TTC549 (cell line): ENCODE measurements at regions not wholly inside any gene's neighbourhood (a gene's known extent, or its start where the extent isn't known, plus 50 kb on each side); places are given as distances from the start of the nearest gene placed in this dataset.
"Not testable (repeated sequence)": the region's sequence is repeated elsewhere in the genome, so short reads cannot be mapped to it uniquely, and the experiment has no call there.

ENCODE experiments used
- FAIRE-seq: peaks from 2 replicates; lab custom pipeline; 2012; peaks lifted over from hg19 to GRCh38; lab: Jason Lieb, UNC

DNA sequence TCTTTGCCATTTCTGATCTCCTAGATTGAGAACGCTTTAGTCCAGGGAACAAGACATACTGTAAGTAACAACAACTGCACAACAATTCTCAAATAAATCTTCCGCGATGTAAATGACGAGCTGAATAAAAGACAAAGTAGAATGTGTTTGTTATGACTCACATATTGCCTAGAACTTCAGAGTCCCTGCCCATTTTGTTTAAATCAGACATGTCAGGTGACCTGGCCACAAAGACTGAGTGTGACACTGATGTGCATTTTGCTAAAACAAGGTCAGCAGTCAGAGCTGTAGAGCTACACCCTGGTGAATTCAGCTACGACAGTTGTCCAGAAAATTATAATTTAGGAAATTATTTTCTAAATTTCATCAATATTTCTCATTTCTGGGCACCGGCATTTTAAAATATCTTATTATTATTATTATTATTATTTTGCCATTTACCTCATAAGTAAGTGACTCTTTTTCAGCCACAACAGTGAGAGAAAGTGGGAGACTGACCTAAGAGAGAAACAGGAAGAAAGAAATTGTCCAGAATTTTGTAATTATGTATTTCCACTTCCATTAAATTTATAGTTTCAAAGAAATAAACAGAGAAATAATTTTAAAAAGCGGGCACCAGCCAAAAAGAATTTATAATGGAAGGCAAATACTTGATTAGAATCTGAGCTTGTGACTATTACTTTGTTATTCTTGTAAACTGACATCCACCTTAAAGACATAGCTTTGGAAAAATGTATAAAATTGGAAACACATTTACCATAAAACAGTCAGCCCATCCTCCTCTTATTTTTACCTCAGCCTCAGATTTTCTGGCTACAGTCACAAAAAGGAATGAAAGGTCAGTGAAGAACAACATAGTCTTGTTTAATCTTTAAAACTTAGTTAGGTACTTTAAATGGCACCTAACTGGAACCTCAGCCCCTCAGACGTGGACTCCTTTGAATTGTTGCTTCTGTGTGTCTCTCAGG, 157.0 kb upstream of the CITED2 start:
- FAIRE-seq: no peak

DNA sequence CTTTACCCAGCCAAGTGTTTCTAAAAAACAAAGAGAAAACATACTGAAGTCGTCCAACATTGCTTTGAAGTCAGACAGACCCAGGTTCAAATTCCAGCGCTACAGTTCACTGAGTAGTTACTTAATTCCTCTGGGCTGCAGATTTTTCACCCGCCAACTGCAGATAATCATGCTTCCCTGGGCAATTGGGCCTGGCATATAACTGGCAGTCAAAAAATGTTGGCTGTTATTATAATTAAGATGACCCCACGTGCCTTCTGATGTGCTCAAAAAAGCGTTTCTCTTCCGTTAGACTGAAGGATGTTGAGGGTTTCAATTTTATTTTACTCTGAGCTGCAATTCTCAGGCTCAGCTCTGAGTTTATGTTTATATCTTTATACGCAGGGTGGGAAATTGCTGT, 156.1 kb upstream of the CITED2 start:
- FAIRE-seq: no peak

DNA sequence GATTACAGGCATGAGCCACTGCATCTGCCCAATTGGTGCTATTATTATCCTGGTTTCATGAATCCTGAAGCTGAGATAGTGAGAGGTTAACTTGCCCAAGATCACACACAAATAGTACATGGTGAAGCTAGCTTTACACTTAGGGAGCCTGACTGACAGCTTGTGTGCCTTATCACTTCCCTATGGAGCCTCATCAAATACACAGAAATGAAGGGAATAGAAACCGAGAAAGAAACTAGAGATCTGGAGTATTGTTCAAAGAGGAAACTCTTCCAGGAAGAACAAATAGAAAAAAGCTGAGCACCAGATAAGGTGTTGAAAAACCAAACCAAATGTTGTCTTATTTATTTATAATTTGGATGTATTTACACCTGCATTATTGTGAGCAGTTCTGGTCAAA, 155.0 kb upstream of the CITED2 start:
- FAIRE-seq: no peak

DNA sequence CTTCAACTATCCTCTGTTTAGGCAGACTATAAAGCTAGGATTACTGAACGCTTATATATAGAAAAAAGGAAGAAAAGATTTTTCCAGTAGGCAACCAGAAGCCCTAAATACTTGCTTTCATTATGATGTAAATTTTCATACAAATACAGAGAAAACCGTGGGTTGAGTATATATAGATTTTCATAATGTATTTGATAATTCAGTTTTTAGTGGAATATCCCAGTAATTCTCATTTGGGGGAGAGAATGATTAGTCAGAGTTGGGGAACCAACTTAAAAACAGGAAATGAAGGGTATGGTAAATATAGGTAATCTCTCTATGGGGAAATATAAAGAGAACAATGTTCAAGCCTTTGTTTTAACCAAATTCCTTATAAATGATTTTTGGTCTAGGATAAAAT, 154.0 kb upstream of the CITED2 start:
- FAIRE-seq: no peak

DNA sequence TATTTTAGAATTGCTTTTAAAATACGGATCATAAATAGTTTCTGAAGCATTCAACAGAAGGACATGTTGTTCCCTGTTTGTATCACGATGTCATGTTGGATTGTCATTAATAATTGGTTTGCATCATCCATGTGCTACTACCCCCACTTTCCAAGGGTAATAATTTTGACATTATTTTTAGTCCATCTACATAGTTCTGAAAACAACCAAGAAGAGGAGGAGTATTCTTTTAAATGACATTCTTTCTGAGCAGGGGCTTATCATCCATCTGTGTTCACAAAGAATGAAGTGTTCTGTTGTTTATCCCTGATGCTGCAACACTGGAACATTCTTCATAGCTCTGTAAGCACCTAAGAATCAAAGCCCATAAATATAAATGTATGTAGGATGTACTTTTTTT, 151.0 kb upstream of the CITED2 start:
- FAIRE-seq: no peak

DNA sequence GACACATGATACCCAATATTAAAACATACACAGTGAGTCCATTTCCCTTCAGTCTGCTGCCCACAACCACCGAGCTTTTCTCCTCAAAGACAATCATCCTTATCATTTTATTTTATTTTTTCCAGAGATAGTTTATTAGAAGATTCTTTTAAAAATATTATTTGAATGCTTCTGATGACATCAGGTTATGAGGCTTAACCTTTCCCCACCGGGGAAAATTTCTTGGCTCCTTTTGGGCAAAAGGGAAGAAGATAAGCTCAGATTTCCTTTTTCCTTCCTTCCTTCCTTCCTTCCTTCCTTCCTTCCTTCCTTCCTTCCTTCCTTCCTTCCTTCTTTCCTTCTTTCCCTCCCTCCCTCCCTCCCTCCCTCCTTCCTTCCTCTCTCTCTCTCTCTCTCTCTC, 149.5 kb upstream of the CITED2 start:
- no peak for FAIRE-seq

DNA sequence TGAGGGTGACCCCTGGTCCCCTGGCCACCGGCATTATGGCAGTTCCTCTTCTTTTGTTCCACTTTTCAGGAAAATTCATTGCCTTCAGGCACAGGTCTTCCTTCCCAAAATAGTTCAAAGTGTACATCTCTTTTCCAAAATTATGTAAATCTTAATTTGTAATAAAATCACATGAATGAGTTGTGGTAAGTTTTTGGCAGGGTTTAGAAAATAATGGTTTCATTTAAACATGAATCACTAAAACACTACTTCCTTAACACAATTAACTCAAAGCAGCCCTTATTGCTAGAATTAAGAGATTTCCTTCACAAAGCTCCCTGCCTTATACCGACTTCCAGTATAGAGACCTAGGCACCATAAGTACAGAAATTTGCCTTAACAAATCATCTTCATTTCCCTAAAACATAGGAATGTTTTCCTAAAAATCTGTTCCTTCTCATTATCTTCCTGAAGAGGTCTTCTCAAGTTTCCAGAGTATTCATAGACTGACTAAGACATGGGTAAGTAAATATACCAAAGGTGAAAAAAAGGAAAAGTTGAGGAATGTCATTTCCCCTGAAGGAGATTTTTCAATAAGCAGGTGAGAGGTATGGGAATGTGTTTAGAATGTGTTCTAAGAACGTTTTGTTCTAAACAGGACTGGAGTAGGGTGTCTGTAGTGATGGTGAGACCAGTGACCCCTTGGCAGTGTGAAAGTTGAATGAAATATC, 148.2 kb upstream of the CITED2 start:
- no peak for FAIRE-seq

DNA sequence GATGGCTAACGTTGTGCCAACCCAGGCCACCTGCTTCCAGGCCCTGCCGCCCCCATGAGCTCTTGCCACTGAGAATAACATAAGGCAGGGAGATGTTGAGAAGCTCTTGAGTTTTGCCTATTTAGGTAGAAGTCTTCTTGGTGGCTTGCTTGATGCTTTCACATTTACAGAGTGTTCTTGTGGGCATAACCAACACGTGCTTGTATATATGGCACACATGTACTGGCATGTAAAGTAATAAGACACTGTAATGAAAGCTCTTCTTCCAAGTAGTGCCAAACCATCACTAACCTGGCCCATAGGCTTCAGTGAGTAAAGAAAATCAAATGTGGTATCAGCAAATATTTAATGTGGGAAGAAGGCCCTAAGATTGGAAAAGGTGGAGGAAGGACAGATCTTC, 146.9 kb upstream of the CITED2 start:
- no peak for FAIRE-seq

DNA sequence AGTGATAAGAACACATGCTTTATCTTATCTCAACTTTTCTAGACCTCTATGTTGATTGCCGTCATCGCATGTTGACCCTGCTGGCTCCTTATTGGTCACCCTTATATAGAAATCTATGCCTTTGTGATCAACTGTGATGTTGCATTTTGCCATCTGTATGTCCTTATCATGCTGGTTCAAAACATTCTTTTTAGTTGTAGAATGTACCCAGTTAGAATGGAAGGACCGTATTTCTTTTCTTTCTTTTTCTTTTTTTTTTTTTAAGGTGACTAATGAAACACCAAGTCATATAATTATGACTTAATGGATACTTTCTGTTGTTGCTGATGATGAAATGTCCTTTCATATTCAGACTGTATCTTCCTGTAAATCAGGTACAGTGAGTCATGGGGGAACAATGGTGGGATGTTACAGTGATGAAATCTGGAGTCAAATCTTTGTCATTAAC, 145.9 kb upstream of the CITED2 start:
- FAIRE-seq: no peak

DNA sequence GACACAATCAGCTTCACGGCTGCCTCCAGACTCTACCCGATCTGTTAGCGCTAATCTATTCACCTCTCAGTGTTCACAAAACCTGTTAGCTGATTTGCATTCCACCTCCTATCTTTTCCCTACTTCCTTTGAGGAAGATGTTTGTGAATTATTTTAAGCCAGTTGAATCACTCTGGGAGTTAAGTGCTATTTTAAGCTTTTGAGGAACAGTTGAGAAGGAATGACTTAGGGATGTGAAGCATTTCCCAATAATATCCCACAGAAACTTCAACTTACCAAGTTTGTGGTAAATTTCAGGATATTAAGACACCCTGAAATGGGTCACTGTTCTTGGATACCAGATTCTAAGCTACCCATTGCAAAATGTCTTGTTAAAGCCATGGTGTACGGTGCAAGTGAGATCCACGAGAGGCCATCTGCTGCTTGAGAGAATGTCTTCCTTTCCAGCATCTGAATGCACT, 145.2 kb upstream of the CITED2 start:
- FAIRE-seq: no peak

DNA sequence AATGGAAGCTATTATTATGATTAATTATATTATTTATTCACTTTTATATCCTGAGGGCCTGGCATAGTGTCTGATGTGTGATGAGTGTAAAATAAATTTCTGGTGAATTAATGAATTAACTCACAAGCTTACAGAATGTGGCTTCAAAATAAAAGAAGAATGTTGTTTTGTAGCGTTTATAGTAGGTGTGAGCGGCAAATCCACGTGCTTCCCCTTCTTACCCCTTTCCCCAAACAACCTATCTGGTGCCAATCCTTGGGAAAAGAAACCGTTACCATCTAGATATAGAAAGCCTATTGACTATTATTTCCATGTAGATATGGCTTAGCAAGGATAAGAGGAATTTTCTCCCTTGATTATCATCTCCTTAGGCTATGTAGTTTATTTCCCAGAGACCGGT, 144.6 kb upstream of the CITED2 start:
- FAIRE-seq: no peak

DNA sequence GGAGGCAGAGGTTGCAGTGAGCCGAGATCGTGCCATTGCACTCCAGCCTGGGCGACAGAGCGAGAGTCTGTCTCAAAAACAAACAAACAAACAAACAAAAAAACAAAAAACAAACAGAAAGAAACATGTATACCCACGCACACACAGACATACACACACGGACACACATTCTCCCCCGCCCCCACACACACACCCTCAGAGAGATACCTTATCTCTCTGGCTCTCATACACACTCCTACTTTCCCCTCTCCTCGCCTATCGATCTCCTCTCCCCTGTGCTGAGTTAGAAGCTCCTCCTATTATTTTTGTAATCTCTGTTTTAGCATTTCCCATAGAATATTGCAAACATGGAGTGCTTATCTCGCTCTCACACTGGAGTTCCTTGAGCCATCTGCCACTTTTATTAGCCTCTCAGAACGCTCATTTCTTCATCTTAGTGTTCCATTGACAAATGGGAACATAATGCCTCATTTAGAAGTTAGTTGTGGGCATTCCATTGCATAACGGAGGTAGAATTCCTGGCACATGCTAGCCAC, 144.2 kb upstream of the CITED2 start:
- FAIRE-seq: no peak

DNA sequence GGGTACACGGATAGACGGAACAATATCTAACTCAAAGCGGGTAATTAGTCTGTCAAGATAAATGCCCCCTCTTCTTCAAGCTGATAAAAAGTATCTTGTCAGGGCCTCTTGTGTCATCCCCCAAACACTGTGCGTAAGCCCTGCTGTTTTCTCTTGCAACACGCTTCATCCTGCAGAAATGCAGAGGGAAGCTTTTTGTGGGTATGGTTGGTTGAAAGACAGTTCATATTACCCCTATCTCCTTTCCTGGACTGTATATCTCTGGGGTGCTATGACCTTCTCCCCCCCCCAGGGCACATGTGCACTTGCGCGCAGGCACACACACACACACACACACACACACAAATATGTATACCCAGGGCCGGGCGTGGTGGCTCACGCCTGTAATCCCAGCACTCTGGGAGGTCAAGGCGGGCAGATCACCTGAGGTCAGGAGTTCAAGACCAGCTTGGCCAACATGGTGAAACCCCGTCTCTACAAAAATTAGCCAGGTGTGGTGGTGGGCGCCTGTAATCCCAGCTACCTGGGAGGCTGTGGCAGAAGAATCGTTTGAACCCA, 143.6 kb upstream of the CITED2 start:
- not testable (repeated sequence) for FAIRE-seq

DNA sequence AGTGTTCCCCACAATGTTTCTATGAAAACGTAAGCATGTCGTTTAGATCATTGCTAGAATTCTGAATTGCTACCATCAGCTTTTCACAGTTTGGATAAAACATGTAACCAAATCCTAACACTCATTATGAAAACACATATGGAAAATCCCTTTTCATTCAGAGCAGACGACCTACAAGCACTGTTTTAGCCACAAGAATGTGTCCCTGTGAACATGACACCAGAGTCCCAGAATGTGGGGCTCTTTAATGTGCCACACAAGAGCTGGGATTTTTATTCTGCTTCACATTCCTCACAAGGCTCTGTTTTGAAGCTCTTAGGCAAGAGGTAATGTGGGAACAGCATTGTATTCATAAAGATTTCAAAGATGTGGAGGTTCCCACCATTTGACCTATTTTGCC, 141.1 kb upstream of the CITED2 start:
- FAIRE-seq: no peak

DNA sequence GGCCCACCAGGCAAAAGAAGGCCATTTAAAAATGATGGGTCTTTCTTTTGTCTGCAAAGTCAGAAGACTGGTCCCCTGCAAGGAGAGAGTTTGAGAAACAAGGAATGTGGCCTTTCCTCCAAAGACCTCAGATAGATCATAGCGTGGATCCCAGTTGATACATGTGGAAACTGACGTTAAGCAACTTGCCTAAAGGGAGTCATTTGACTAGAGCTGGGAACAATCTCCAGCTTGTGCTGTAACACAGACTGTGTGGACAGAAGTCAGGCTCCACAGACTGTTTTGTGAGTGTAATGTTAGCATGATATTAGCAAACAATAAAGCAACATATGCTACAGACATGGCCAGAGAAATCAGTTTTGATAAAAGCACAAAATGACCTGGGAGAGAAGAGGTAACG, 140.4 kb upstream of the CITED2 start:
- FAIRE-seq: no peak

DNA sequence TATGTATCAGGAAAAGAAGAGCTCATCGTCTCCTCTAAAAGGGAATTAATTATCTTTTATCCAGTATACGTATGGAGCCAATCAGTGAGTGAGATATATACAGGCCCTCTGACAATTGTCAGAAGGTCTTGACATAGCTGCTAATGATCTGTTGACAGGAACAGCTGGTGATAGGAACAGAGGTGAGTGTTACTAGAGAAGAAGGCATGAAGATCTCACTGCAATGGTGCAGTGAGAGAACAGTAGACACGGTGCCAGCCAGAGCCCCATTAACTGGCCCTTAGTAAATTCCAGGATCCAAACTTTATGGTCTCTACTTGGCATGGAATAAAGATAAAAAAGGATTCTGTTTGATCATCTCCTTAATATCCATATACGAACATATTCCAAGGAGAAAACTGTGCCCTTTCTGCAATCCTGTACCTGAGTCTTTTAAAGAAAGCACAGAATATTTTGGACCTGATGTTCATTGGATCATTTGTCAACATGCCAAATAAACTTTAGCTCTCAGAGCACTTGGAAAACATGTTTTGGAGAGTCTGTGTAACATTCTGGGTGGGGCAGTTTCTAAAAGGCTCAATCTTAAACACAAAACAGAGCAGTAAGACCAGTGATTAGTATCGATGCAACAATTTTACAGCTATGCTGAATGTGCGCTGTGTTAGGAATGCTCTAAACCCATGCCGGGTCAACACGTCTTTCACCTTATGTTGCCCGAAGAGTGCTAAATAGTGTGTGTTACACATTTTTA, 135.8 kb upstream of the CITED2 start:
- no peak for FAIRE-seq

DNA sequence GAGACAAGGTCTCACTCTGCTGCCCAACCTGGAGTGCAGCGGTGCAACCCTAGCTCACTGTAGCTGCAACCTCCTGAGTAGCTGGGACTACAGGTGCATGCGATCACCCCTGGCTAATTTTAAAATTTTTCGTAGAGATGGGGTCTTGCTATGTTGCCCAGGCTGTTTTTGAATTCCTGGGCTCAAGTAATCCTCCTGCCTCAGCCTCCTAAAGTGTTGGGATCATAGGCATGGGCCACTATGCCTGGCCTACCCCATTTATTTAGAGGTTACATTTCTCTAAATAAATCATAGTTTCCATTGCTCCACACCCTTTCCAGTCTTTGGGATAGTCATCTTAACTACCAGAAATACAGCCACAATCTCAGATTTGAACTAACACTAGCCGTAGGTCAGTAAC, 134.7 kb upstream of the CITED2 start:
- no peak for FAIRE-seq

DNA sequence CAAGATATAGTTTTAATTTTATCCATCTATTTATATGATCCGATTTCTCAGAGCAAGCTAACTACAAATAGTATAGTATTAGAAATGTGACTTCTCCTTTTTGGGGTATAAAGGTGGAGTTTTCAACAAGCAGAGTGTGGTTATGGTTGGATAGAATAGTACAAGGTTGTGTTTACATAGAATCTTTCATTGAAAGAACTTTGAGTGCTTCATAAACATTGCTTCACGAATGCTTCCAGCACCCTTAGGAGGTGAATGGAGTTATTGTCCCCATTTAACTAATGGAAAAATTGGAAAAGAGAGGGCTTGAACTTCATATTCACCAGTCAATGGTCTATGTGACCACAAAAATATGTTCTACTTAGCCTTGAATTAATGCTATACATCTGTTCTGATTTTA, 134.1 kb upstream of the CITED2 start:
- no peak for FAIRE-seq

DNA sequence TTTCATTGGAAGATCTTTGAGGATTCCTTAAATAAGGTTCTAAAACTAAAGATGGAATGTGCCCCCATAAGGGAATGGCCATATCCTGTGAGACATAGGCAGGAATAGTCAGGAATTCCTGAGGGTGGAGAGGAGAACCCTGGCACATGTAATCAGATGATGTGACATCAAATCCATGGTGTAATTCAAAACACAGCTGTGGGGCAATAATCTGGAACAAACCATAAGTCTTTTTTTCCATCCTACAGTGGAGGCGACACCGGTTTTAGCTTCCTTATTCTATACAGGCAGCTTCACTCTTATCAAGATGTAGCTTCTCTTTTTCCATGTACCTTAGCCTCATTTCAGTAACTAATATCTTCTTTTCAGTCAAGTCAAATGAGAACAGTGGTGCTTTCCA, 133.6 kb upstream of the CITED2 start:
- FAIRE-seq: no peak

DNA sequence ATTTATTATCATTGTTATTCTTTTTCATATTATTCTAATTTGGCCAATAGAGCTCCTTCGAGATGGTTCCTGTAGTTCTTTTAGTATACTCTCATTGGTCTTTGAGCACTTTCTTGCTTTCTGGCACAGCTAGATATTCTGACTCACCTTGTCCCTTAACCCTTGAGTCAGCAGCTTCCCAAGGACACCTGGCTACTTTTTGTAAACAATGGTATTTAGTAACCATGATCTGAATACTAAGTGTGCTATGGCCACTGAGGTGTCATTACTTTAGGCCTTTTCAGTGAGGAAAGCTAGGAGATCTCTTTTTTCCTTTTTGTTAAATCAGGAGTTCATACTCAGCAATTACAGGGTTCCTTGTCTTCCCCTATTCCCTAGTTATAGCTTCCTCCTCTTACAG, 126.5 kb upstream of the CITED2 start:
- no peak for FAIRE-seq

DNA sequence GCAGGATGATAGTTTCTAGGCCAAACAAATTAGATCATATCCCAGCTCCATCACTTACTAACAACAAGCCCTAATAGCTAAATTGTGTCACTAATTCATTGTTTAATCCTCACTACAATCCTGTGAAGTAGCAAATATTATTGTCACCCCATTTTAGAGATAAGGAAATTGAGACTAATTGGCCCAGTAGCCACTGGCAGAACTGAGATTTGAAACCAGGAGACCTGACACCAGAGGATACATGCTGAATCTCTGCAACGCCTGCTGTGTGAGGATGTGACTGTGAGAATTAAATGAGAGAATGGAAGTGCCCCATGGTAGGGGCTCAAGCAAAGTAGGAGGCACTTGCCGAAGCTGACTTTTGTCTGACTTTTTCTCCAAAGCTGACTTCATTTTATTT, 124.3 kb upstream of the CITED2 start:
- FAIRE-seq: no peak

DNA sequence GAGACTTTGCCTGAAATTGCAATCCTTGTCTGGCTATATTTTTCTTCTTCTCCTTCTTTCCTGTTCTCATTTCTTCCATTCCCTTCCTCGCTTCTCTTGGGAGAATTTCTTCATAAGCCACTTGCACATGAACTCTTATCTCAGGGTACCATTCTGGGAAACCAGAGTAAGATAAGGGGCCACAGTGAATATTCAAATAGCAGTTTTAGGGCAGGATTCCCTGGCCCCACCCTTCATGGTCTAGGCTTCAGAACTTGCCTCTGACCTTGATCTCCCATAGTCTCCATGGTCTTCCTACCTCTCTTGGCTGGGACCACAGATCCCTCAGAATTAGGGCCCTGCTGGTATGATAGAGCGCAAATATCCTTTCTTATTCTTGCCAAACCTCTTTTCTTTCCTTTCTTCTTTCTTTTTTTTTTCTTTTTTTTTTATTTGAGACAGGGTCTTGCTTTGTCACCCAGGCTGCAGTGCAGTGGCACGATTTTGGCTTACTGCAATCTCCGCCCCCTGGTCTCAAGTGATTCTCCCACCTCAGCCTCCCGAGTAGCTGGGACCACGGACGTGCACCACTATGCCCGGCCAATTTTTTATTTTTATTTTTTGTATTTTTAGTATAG, 123.0 kb upstream of the CITED2 start:
- FAIRE-seq: no peak
